ENCODE measurements at regions not wholly inside any gene's neighbourhood (a gene's known extent, or its start where the extent isn't known, plus 50 kb on each side); places are given as distances from the start of the nearest gene placed in this dataset.

GRCh38 chr15:45847645-45848044, 212.8 kb downstream of the SQOR start:
- CTCF ChIA-PET = no interaction called here
- TF ChIP-seq EZH2 (IDR thresholded peaks at IDR 0.05; ENCODE audit: borderline replicate concordance, low read depth, low read length, poor library complexity, severe bottlenecking) = no peak
- TF ChIP-seq, protein P1, sequence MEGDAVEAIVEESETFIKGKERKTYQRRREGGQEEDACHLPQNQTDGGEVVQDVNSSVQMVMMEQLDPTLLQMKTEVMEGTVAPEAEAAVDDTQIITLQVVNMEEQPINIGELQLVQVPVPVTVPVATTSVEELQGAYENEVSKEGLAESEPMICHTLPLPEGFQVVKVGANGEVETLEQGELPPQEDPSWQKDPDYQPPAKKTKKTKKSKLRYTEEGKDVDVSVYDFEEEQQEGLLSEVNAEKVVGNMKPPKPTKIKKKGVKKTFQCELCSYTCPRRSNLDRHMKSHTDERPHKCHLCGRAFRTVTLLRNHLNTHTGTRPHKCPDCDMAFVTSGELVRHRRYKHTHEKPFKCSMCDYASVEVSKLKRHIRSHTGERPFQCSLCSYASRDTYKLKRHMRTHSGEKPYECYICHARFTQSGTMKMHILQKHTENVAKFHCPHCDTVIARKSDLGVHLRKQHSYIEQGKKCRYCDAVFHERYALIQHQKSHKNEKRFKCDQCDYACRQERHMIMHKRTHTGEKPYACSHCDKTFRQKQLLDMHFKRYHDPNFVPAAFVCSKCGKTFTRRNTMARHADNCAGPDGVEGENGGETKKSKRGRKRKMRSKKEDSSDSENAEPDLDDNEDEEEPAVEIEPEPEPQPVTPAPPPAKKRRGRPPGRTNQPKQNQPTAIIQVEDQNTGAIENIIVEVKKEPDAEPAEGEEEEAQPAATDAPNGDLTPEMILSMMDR (conservative IDR thresholded peaks at IDR 0.05; ENCODE audit: low read depth, low read length) = no peak
- no peak overlapping the region for H3K4me3 ChIP-seq (ENCODE audit: low read depth, low read length, poor library complexity, severe bottlenecking)
- BruUV-seq (replicated peaks) = no TSS peak
- H3K27ac ChIP-seq (ENCODE audit: low read depth, low read length, poor library complexity, severe bottlenecking) = no peak overlapping the region
- no peaks in the 10 kb centered on the region for H3K27me3 ChIP-seq (replicated peaks; ENCODE audit: insufficient read depth, low read depth, low read length, poor library complexity)
- POLR2A ChIA-PET (ENCODE audit: low non-redundant PET) = no interaction called here
- intact Hi-C loops (cut with micrococcal nuclease; ENCODE audit: unreplicated experiment) = no loop called here
- H3K4me1 ChIP-seq (ENCODE audit: insufficient read depth, low read length, poor library complexity, severe bottlenecking) = no peaks in the 10 kb centered on the region
- DNase-seq (ENCODE audit: low spot score) = no peak
- H3K9me3 ChIP-seq (ENCODE audit: low read depth, low read length, poor library complexity, severe bottlenecking) = peaks cover 6% of the 10 kb centered on the region
- H3K36me3 ChIP-seq (ENCODE audit: insufficient read depth, low read length, poor library complexity, severe bottlenecking) = no peaks in the 10 kb centered on the region

GRCh38 chr15:45849136-45849535, 214.3 kb downstream of the SQOR start:
- POLR2A ChIA-PET (ENCODE audit: low non-redundant PET) = no interaction called here
- H3K36me3 ChIP-seq (ENCODE audit: insufficient read depth, low read length, poor library complexity, severe bottlenecking) = no peaks in the 10 kb centered on the region
- no TSS peak for BruUV-seq (replicated peaks)
- no peaks in the 10 kb centered on the region for H3K27me3 ChIP-seq (replicated peaks; ENCODE audit: insufficient read depth, low read depth, low read length, poor library complexity)
- TF ChIP-seq, protein P1 (conservative IDR thresholded peaks at IDR 0.05; ENCODE audit: low read depth, low read length) = no peak
- TF ChIP-seq EZH2 (IDR thresholded peaks at IDR 0.05; ENCODE audit: borderline replicate concordance, low read depth, low read length, poor library complexity, severe bottlenecking) = no peak
- intact Hi-C loops (cut with micrococcal nuclease; ENCODE audit: unreplicated experiment) = no loop called here
- CTCF ChIA-PET = no interaction called here
- DNase-seq (ENCODE audit: low spot score) = no peak
- H3K4me1 ChIP-seq (ENCODE audit: insufficient read depth, low read length, poor library complexity, severe bottlenecking) = no peaks in the 10 kb centered on the region
- H3K9me3 ChIP-seq (ENCODE audit: low read depth, low read length, poor library complexity, severe bottlenecking) = peaks cover 6% of the 10 kb centered on the region
- no peak overlapping the region for H3K27ac ChIP-seq (ENCODE audit: low read depth, low read length, poor library complexity, severe bottlenecking)
- no peak overlapping the region for H3K4me3 ChIP-seq (ENCODE audit: low read depth, low read length, poor library complexity, severe bottlenecking)

DNA sequence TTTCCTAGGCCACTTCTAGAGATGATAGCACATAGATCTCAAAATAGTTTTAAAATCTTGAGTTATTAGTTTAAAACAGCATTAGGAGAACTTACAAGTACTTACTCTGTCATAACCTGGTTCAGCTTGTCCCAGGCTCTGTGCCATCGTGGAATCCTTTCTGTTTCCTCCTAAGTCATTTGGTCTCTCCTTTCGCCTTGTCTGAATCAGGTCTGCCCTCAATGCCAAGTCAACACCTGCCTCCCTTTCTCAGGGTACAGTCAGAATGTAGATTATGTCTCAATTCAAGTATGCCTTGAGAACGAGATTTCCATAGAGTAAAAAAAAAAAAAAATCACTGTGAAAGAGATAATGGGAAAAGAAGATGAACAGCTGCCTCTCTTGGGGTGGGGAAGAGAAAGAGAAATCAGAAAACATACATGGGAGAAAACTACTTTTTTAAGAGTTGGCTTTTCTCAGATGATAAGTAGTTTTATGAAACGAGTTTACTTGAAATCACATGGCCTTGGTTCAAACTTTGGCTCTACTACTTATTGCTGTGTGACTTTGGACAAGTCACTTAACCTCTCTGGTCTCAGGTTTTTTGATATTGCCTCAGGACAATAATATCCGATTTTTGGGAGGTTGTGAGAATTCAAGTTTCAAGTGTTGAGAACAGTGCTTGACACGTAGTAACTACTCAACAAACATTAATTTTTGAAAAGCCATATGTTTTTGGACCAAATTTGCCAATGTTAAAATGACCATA, 219.8 kb downstream of the SQOR start:
- no TSS peak for BruUV-seq (replicated peaks)
- H3K27ac ChIP-seq (ENCODE audit: low read depth, low read length, poor library complexity, severe bottlenecking) = no peak overlapping the region
- no peak overlapping the region for H3K4me3 ChIP-seq (ENCODE audit: low read depth, low read length, poor library complexity, severe bottlenecking)
- ChIA-PET POLR2A (ENCODE audit: low non-redundant PET) (no interaction called here), CTCF (no interaction called here)
- no peaks in the 10 kb centered on the region for H3K36me3 ChIP-seq (ENCODE audit: insufficient read depth, low read length, poor library complexity, severe bottlenecking)
- no peak for DNase-seq (ENCODE audit: low spot score)
- H3K4me1 ChIP-seq (ENCODE audit: insufficient read depth, low read length, poor library complexity, severe bottlenecking) = no peaks in the 10 kb centered on the region
- H3K9me3 ChIP-seq (ENCODE audit: low read depth, low read length, poor library complexity, severe bottlenecking) = peaks cover 6% of the 10 kb centered on the region
- no peaks in the 10 kb centered on the region for H3K27me3 ChIP-seq (replicated peaks; ENCODE audit: insufficient read depth, low read depth, low read length, poor library complexity)
- TF ChIP-seq, protein P1 (conservative IDR thresholded peaks at IDR 0.05; ENCODE audit: low read depth, low read length) = no peak
- no peak for TF ChIP-seq EZH2 (IDR thresholded peaks at IDR 0.05; ENCODE audit: borderline replicate concordance, low read depth, low read length, poor library complexity, severe bottlenecking)
- intact Hi-C loops (cut with micrococcal nuclease; ENCODE audit: unreplicated experiment) = no loop called here
